HG03378 (cell line): ENCODE measurements at regions not wholly inside any gene's neighbourhood (a gene's known extent, or its start where the extent isn't known, plus 50 kb on each side); places are given as distances from the start of the nearest gene placed in this dataset.

Experiments used
- ATAC-seq: cut with Tn5 transposase; IDR thresholded peaks from one replicate; pipeline ENCODE4 v1.9.1; 2021; ENCODE audit warnings: mild to moderate bottlenecking, moderate library complexity; ENCODE audit not compliant: unreplicated experiment

DNA sequence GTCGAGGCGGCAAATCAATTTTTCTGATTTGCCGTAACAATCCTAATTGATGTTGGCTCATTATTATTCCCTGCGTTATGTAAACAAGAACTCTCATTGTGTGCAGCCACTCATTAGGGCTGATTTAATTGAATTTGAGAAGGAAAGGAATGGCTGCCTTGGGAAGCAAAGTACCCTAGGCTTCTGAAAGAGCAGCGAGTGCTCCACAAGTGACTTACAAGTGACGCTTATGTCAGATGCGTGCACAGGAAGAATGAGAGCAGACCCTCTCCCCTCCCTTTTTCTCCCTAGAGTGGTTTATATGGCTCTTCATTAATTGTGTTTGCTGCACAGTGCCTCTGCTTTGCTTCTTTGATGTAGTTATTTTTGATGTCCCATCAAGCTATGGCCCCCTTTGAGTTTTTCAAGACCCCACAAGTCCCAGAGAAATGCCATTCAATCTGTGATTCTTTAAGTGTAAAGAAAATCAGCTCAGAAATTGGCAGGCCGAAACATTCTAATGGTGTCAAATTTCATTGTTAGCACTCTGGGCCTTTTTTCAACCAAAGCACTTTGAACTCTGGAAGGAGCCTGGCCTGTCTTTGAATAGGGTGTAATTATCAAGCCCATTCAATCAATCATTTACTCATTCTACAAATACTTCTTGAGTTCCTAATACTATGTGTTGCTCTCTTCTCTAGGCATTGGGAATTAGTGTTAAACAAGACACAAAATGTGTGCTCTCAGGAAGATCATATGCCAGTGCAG, 86.8 kb upstream of the VAV3 start:
- no peak for ATAC-seq

DNA sequence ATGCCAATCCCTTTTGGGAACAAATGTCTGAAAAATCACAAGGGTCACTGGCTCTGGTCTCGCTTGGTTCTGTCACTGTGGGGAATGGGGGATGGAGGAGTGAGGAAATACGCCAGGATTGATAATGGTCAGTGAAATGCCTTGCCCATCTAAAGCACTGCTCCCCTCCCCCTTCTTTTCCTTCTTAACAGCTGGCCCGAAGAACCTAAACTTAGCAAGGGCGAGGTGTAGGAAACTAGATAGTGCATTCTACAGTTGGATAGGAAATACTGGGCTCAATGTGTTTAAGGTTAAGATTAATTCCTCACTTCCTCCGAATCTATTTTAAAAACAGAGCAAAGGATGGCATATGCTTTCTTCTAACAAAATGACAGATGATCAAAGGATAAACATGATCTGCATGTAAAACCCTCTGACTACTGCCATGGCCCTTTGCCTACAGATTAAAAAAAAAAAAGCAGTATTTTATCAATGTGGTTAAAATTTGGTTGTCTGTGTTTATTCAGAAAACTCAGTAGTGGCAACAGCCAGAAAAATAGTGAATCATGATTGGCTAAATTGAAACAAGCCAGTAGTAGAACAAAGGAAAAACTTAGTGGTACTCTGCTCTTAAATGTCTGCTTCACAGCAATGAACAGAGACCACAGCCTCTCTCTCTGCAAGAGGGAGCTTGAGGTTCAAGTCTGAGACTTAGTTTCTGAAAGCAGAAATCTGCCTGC, 86.1 kb upstream of the VAV3 start:
- ATAC-seq = no peak

DNA sequence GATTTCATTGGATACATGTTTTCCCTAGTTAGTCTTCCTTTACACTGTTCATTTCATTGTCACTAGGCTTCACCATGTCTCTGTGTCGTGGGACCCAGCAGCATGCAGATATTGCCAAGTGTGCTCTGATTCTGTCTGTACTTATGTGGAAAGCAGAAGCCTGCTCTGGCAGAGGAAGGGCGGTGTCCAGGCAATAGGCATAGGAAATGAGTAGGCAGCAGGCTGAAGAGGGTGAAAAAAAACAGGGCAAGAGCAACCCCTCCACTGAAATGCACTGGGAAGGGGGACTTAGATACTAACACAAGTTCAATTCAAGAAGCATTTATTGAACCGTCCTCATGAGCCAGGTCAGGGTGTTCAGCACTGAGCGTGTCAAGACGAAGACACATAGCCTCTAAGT, 85.2 kb upstream of the VAV3 start:
- no peak for ATAC-seq

DNA sequence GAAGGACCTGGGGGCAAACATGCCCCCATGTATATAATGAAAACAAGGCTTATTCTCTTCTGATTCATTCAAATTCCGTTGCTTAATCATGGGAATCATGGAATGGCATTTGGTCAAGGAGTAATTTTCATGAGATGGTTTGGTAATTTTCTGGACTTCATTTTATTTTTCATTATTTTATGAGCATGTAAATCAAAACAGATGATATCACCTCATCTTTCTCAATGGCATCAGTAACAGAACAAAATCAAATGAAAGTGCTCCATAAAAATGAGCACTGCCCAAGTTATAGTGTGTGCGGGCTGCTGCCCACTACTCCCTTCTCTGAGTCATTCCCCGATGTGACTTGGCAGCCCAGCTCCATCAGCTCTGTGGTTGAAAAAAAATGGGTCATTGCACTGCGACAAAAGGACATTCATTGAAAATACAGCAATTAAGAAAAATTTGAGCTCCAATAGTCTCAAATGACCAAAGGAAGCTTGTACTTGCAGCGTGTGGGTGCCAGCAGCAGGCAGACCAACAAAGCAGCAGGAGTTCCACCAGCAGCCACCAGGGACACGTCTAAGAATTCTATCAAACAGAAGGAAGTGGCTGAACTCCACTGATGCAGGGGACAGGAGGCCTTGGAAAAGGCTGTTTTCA, 84.3 kb upstream of the VAV3 start:
- no peak for ATAC-seq

DNA sequence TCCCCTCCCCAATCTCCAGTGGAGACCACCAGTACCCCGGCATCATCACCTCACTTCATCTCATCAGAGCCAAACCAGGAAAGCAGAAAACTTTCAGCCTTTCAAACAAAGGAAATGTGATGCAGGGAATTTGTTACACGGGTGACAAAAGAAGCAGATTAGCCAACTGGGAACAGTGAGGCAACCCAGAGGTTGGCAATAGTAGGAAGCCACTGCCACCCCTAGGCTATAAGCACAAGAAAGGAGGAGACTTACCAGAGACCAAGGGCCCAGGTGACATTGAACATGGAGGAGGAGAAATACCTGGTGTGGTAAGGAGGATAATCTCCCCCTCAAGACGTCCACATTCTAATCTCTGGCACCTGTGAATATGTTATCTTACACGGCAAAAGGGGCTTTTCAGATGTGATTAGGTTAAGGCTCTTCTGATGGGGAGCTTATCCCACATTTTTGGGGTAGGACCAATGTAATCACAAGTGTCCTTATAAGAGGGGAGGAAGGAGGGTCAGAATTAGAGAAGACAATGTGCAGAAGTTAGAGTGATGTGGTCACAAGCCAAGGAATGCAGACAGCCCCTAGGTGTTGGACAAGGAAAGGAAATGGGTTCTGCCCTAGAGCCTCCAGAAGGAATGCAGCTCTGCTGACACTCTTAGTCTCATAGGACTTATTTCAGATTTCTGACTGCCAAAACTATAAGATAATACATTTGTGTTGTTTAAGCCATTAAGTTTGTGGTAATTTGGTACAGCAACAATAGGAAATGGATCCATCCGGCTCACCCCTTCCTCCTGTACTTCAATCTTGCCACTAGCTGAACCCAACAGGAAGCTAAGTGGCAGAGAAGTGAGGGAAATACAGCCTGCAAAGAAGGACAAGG, 83.6 kb upstream of the VAV3 start:
- ATAC-seq = no peak

DNA sequence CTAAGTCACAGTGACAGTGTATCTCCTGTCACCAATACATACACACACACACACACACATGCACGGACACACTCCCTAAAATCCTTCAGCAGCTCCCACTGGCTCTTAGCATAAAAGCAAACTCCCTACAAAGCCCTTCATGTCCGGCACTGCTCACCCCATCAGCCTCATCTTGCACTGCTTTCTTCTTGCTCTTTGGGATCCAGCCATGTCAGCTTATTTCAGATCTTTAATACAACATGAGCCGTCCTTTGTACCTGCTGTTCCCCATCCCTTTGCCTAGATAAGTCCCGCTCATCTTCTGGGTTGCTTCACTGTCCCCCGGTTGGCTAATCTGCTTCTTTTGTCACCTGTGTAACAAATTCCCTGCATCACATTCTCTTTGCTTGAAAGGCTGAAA, 82.1 kb upstream of the VAV3 start:
- ATAC-seq = no peak

DNA sequence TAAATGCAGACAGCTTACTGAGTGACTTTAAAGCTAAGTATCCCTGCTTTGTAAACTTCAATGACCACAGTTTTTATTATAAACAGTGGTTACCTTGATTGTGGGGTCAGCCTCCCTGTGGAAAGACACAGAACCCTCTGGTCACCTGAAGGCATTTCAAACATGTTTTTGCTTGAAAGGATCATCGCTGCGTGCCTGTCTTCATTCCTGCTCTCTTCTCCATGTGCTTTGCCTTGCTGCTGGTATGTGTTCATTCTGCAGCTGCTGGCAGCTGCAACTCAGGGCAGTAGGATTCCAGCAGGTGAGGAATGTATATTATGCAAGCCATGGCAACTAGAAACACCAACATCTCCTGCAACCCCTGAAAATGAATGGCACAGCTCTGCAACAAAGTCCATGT, 81.0 kb upstream of the VAV3 start:
- no peak for ATAC-seq

DNA sequence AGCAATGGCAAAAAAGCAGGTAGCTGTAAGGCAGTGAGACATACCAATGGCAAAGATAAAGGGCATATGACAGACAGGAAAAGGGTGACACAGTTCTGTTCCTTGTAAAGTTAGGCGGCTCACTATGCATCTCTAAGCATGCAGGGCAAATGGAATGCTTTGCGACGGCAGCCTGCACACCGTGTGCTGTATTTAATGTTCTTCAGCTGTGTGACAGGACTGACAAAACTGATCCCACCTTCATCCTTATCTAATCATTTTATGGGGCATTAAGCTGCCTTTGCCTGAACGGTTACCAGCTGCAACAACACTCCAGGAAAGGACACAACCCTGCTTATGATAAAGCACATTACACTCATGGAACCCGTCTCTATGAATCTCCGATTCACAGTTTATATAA, 80.5 kb upstream of the VAV3 start:
- ATAC-seq = no peak

DNA sequence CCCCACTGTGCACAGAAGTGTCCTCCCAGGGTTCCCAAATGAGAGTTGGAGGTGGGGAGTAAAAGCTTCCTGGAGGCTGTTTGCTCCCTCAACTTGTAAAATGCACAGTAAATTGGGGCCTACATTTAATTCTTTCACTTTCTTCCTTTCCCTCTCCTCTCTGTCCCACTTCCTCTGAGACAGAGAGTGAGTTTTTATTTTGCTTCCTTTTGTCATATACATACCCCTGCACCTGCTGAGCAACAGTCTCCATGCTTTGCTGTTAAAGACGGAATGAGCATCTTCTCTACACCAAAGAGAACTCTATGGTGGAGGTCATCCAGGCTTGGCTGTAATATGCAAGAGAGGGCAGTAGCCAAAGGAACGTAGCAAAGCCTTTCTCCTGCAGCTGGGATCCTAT, 79.3 kb upstream of the VAV3 start:
- ATAC-seq = no peak

DNA sequence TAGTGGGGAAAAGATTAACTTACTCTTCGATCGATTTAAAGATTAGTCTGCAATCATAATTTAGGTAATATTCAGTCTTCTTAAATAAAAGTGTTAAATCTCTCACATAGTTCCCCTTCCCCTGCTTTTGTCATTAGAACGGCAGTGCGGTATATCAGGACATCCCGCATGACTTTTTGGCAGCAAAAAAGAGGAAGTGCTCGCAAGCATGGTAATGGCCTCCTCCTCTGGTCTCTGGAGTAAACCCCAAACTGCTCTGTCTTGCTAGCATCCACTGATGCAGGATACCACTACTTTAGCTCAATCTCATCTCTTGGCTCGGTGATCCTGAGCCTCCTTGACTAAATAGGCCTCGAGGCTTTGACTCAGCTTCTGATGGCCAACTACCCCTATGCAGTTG, 78.7 kb upstream of the VAV3 start:
- no peak for ATAC-seq

DNA sequence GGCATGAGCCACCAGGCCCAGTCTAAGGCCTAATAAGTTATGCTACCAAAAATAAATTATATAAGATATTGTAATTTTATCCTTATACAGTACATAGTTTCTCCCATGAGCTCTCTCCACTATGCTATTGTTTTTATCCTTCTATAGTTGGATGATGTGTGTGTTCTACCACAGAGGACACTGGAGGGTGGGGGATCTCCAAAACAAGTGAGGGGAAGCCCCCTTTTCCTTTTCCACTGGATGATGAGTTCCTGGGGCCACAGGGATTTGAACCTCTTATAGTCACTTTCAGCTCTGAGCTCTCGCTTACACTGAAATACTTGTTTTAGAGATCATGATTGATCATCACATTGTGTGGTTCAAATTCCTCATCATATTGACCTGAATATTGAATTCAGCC, 77.6 kb upstream of the VAV3 start:
- no peak for ATAC-seq

DNA sequence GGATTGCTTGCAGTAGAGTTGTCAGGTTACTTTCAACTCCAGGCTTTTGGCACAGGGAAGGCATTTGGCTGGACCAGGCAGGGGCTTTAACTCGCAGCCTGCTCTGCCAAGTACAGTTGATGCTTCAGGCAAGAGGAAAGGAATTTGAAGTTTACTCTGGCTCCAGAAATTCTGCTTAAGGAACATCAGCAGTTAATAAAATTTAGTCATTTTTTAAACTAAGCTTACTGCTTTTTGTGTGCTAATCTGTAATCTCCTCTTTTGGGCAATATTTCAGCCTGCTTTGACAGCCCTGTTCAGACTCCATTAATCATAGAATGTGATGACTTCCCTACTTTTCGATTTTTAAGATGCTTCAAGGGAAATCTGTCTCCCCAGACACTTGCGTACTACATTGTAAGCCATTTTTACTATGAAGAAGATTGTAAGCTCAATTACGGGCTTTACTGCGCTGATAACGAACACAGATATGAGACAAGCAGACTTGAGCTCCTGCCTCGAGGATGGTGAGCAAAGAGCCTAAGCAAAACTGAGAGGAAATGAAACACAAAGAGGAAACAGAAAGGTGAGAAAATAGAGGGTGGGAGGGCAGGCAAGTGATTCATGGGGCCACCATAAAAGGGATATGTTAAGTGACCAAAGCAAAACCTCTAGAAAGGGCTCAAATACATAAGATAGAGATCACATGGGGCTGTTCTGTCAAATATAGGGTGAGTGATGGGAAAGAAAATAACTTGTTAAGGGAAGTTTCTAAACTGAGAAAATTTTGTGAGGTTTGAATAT, 76.6 kb upstream of the VAV3 start:
- ATAC-seq = no peak

DNA sequence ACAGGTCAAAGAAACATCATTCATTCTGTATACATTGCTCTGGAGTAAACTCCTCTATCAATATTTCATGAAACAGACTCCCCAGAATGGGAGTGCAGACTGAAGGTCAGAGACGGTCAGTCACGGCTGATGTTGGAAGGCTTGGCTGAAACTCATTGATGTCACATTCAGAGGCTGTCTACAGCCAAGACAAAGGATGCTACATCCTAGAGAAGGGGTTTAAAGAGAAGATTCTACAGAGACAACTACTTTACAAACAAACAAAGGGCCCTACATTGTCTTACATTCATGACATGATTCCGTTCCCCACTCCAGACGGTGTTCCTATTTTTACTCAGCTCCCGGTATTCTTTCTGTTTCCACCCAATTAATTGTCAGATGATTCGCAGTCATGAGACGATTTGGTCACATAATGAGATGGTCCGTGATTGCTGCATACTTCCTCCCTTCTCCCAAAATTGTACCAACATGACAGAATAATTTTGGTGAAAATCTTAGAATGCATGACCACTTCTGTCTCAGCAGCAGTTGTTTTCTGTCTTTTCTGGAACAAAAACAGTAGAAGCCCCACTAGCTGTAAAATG, 73.8 kb upstream of the VAV3 start:
- no peak for ATAC-seq

DNA sequence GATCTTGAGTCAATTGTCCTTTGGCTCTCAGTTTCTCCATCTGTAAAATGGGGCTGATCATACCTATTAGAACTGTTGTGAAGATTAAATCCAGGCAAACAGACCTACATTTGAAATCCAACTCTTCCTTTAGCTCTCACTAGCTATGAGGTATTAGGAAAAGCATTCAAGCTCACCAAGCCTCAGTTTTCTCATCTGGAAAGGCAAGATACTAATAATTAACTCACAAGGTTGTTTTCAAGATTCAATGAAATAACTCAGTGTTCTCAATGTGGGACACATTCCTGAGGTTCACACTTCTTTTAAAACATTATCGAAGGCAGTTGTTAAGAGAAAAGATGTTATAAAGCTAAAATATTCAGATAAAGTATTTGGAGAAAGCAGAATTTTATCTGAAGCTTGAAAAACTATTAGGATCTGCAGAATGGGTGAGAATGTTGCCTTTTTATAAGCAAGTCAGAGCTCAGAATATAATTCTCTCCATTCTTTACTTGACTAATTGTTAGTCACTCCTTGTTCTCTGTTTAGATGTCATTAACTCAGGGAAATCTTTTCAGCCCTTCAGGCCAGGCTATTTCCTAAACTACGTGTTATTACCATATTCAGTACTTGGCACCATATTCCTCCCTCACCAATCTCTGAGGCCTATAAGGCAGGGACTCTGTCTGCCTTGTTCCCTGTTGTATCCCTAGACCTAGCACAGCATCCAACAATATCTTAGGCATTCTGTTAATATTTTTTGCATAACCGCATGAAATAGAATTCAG, 72.0 kb upstream of the VAV3 start:
- no peak for ATAC-seq

DNA sequence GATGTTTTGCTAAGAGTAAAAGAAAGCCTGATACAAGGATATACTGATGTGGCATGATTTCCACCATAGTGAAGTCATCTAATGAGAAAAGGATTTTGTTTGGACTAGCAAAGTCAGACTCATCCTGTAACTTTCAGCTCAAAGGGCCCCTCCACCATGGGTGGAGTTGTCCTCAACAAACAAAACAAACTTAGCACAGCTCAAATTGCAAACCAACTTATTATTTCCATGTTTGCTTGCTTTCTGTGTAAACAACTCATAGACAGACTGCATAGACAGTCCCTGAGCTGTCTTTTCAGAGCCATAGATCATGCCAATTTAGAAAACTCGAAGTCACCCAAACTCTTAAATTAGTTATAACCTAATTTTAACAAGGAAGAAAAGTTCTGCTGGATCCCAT, 69.4 kb upstream of the VAV3 start:
- ATAC-seq = no peak

DNA sequence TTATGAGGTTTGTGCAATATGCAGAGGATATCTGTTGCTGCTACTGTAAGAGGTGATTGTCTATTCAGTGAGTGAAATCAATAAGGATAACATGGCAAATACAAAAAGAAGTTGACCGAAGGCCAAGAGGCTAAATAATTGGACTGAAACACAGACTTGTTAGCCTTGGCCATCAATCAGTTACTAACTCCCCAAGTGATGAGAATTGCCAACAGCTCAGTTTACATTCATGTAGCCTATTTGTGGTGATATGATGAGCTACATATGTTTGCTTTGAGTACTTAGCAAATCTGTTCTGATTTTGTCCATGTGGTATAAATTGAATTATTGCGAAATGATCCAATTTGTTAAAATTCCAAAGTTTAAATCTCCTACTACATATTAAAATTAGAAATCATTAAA, 68.6 kb upstream of the VAV3 start:
- no peak for ATAC-seq

DNA sequence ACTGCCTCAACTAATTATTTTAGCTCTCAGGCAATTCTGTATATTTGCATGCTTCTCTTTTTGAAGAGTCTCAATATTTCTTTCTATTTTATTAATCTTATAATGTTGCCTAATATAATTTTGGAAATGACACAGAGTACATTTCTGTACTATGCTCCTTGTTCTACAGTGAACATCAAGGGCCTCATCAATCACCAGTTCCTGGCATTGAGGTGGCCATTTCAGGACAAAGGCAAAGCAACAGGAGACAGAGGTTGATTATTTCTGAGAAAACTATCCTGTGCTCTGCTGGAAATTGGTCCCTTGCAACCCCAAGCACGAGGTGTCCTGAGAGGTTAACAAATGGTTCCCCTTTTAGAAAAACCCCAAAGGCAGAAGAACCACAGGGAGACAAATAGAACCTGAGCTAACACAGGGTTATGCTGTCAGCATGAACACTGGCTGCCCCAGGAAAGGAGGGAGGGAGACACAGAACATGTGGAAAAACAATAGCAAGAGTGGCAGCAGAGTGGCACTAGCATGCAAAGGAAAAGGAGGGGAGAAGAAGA, 63.9 kb upstream of the VAV3 start:
- ATAC-seq = no peak

DNA sequence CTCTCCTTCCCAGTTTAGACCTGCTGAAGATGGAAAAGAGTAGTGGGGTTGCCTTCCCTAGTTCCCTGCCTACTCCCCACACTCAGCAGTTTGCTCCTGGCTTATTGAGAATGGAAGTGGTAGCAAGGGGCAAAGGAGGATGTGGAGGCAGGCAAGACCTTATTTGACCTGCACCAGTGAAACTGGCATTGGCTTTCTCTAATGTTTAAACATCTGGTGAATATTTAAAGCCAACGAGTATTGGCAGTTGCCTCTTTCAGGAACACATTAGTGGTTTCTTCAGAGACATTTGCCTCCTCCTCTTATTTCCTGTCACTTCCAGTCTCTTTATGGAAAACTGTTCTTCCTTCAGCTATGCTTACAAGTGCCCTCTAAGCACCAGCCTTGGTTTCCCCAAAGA, 62.4 kb upstream of the VAV3 start:
- no peak for ATAC-seq

DNA sequence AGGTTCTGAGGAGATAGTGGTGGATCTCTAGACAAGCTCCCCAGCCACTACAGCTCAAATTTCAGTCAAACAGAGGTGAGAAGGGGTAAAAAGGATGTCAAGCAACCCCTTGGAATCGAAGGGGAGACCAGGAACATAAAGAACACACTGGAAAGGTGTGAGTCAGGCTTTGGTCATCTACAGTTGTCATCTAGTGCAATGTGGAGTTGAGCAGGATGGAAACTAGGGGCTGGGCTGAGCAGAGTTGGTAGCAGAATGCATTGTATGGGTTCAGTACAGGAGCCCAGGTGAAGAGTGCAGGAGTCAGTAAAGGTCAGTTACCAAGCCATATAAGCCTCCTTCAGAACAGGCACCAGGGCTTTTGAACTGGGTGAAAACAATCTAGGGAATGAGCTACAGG, 52.7 kb upstream of the VAV3 start:
- ATAC-seq = no peak
